K562 (cell line): ENCODE measurements at regions not wholly inside any gene's neighbourhood (a gene's known extent, or its start where the extent isn't known, plus 50 kb on each side); places are given as distances from the start of the nearest gene placed in this dataset.

Experiments used
- ATAC-seq: fragments of 200-7000 bp; cut with Tn5 transposase; 3 replicates; pipeline ENCODE4 v1.9.1; 2020; ENCODE audit warnings: moderate library complexity
- BruUV-seq: library from RNA; stranded (reverse); fragments of 400-500 nt; replicated peaks from 2 replicates; lab custom pipeline; 2021; lab: Mats Ljungman, UMichigan
- CTCF ChIA-PET: fragments of 300-600 bp; formaldehyde crosslinking; extraction: SDS; loops from one replicate; lab custom pipeline; 2021; ENCODE audit warnings: low intra/inter-chr PET ratio; lab: Yijun Ruan, JAX
- POLR2A ChIA-PET: fragments of 300-600, 350-650 bp; sonication (Branson Sonifier 250); formaldehyde crosslinking; extraction: SDS; loops from one replicate; lab custom pipeline; 2021; ENCODE audit warnings: antibody characterized with exemption, inconsistent platforms; lab: Yijun Ruan, JAX
- DNase-seq, 4 experiments: peaks; one replicate each; pipeline versions ENCODE4 v3.0.0 to v3.0.0-alpha.2; 2011 to 2018; ENCODE audit warnings: low spot score in 3 of 4, mixed read lengths in 3 of 4; ENCODE audit errors: extremely low read depth in 1 of 4
- FAIRE-seq: peaks from 2 replicates; lab custom pipeline; 2011; peaks lifted over from hg19 to GRCh38; lab: Jason Lieb, UNC
- H2AFZ ChIP-seq: 2 replicates; pipeline ENCODE4 v1.6.0; 2011; ENCODE audit warnings: low read depth, low read length, control low read depth, inconsistent platforms
- H3K27ac ChIP-seq: fragments of 200-600 bp; 3 replicates; pipeline ENCODE4 v1.8.0; 2011; ENCODE audit warnings: low read depth, mild to moderate bottlenecking, control low read depth, inconsistent platforms, low read length, moderate library complexity, mixed read lengths; ENCODE audit errors: extremely low read depth
- H3K27me3 ChIP-seq, 2 experiments: fragments of 300-600 bp in 1 of 2; 2 replicates in 1 of 2; 3 replicates in 1 of 2; pipeline versions ENCODE4 v1.6.0 to v1.8.0; 2011; ENCODE audit warnings: inconsistent platforms in 2 of 2, low read length in 2 of 2, mild to moderate bottlenecking in 1 of 2, mixed read lengths in 1 of 2, moderate library complexity in 1 of 2; ENCODE audit not compliant: control insufficient read depth in 2 of 2, insufficient read depth in 2 of 2
- H3K36me3 ChIP-seq: fragments of 300-600 bp; 3 replicates; pipeline ENCODE4 v1.8.0; 2011; ENCODE audit warnings: mild to moderate bottlenecking, low read length, inconsistent platforms; ENCODE audit not compliant: control insufficient read depth, insufficient read depth
- H3K4me1 ChIP-seq, 2 experiments: fragments of 200-600 bp in 1 of 2; replicated peaks in 1 of 2; 2 replicates in 1 of 2; 3 replicates in 1 of 2; pipeline versions ENCODE4 v1.5.1 to v1.8.0; 2011; ENCODE audit warnings: inconsistent platforms in 2 of 2, low read length in 2 of 2, mild to moderate bottlenecking in 1 of 2, mixed read lengths in 1 of 2, moderate library complexity in 1 of 2; ENCODE audit not compliant: control insufficient read depth in 2 of 2, insufficient read depth in 2 of 2
- H3K4me2 ChIP-seq: 2 replicates; pipeline ENCODE4 v1.6.1; 2011; ENCODE audit warnings: low read length, control low read depth, inconsistent platforms, mixed read lengths; ENCODE audit not compliant: insufficient read depth
- H3K4me3 ChIP-seq: fragments of 200-600 bp; sonication (generic), shearing (Covaris generic); 2 replicates; pipeline ENCODE4 v1.5.1; 2016; ENCODE audit warnings: control low read depth, inconsistent platforms
- H3K79me2 ChIP-seq: fragments of 200-600 bp; 3 replicates; pipeline ENCODE4 v1.8.0; 2011; ENCODE audit warnings: low read length, inconsistent platforms; ENCODE audit not compliant: control insufficient read depth, insufficient read depth
- H3K9ac ChIP-seq, 2 experiments: 2 replicates each; pipeline versions ENCODE4 v1.6.0 to v1.6.1; 2011; ENCODE audit warnings: low read depth in 2 of 2, low read length in 2 of 2, control low read depth in 1 of 2, inconsistent platforms in 1 of 2, mild to moderate bottlenecking in 1 of 2, mixed read lengths in 1 of 2; ENCODE audit not compliant: insufficient read depth in 1 of 2
- H3K9me1 ChIP-seq: one replicate; pipeline ENCODE4 v1.6.0; 2011; ENCODE audit warnings: inconsistent platforms, mild to moderate bottlenecking, low read length, moderate library complexity; ENCODE audit not compliant: control insufficient read depth, insufficient read depth
- H3K9me3 ChIP-seq: replicated peaks from 2 replicates; pipeline ENCODE4 v1.5.1; 2011; ENCODE audit warnings: low read depth, low read length, inconsistent platforms; ENCODE audit not compliant: control insufficient read depth, insufficient read depth
- H4K20me1 ChIP-seq: replicated peaks from 2 replicates; pipeline ENCODE4 v1.6.1; 2011; ENCODE audit warnings: low read length, inconsistent platforms, mixed read lengths; ENCODE audit not compliant: control insufficient read depth, insufficient read depth
- CBX5 ChIP-seq: IDR thresholded peaks from 2 replicates; pipeline ENCODE4 v1.6.1; 2014; ENCODE audit warnings: low read depth, borderline replicate concordance
- CREBBP ChIP-seq: IDR thresholded peaks from one replicate; pipeline ENCODE4 v1.6.1; 2012; ENCODE audit warnings: low read depth, mild to moderate bottlenecking, control low read depth, inconsistent platforms, low read length
- HCFC1 ChIP-seq: IDR thresholded peaks from 2 replicates; pipeline ENCODE4 v1.6.1; 2012; ENCODE audit warnings: low read depth, low read length, improper control_type of control experiment
- HDAC8 ChIP-seq: fragments of 450-650 bp; IDR thresholded peaks from 2 replicates; pipeline ENCODE4 v1.6.1; 2016; ENCODE audit warnings: mild to moderate bottlenecking, missing genetic modification characterization, moderate library complexity, missing compliant biosample characterization
- KDM4B ChIP-seq, 2 experiments: fragments of 450-650 bp in 1 of 2; sonication (generic) in 1 of 2; IDR thresholded peaks; 2 replicates each; pipeline ENCODE4 v1.6.1; 2016 to 2017; ENCODE audit warnings: borderline replicate concordance in 2 of 2, antibody characterized with exemption in 1 of 2, low read depth in 1 of 2, mild to moderate bottlenecking in 1 of 2
- MCM7 ChIP-seq, 2 experiments: fragments of 450-650 bp; IDR thresholded peaks; 2 replicates each; pipeline ENCODE4 v1.6.1; 2016 to 2018
- MLLT1 ChIP-seq, 2 experiments: fragments of 450-650 bp; IDR thresholded peaks; 2 replicates each; pipeline ENCODE4 v1.6.1; 2016
- MLX ChIP-seq, 2 experiments: fragments of 450-650 bp in 1 of 2; sonication (generic) in 1 of 2; formaldehyde crosslinking; conservative IDR thresholded peaks; 2 replicates each; pipeline versions ENCODE4 v1.4.0 to v1.8.1; 2020 to 2022; ENCODE audit warnings: mild to moderate bottlenecking in 1 of 2, missing genetic modification reagents in 1 of 2
- RUNX1 ChIP-seq: sonication (generic); IDR thresholded peaks from 2 replicates; pipeline ENCODE4 v1.6.1; 2016; ENCODE audit warnings: antibody characterized with exemption, low read depth
- ZNF239 ChIP-seq: fragments of 250-450 bp; sonication (Bioruptor Pico); IDR thresholded peaks from 2 replicates; pipeline ENCODE4 v1.4.0; 2020; ENCODE audit warnings: mild to moderate bottlenecking
- ZNF398 ChIP-seq: fragments of 250-450 bp; sonication (Bioruptor Pico); IDR thresholded peaks from 2 replicates; pipeline ENCODE4 v1.8.0; 2021; ENCODE audit warnings: moderate library complexity, mild to moderate bottlenecking, inconsistent platforms
- WGBS: fragments of 100-300 bp; shearing (Covaris generic); methylation state at CpG from one replicate; pipeline ENCODE4 v1.1.6; 2016; ENCODE audit warnings: low coverage, mixed read lengths; ENCODE audit not compliant: insufficient coverage; ENCODE audit errors: missing lambda C conversion rate; 5-methylcytosine and 5-hydroxymethylcytosine counted together
- in situ Hi-C: fragments of 300-500 bp; cut with MboI; formaldehyde crosslinking; loops from 4 replicates; pipeline ENCODE4 v1.15.0; 2018; ENCODE audit warnings: inconsistent platforms, mixed read lengths
- intact Hi-C: fragments of 100-400 bp; cut with micrococcal nuclease; formaldehyde crosslinking; loops from 2 replicates; pipeline ENCODE4 v1.14.2; 2022
- TF ChIP-seq, protein P1 (sequence below): sonication (generic); formaldehyde crosslinking; IDR thresholded peaks from 2 replicates; pipeline ENCODE4 v1.8.0; 2023; ENCODE audit warnings: mild to moderate bottlenecking, missing genetic modification reagents
- TF ChIP-seq, protein P2 (sequence below): fragments of 200-800 bp; sonication (Bioruptor generic); IDR thresholded peaks from 2 replicates; pipeline ENCODE4 v1.6.1; 2017; ENCODE audit warnings: missing genetic modification characterization, missing compliant biosample characterization

DNA sequence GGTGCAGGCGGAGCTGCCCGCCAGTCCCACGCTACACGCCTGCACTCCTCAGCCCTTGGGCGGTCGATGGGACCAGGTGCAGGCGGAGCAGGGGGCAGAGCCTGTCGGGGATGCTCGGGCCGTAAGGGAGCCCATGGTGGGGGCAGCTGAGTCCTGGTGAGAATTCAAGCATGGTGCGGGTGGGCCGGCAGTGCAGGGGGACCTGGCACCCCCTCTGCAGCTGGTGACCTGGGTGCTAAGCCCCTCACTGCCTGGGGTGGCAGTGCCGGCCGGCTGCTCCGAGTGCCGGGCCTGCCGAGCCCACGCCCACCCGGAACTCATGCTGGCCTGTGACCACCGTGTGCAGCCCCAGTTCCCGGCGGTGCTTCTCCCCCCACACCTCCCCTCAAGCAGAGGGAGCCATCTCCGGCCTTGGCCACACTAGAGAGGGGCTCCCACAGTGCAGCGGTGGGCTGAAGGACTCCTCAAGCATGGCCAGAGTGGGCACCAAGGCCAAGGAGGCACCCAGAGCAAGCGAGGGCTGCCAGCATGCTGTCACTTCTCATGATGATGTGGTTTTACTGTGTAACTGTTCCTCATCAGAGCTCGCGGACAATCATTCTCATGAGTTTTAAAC, 228.9 kb upstream of the CDH9 start:
- no peaks in the 10 kb centered on the region for H3K9me1 ChIP-seq
- H3K9ac ChIP-seq, result no peak overlapping the region
- ATAC-seq, result no peak
- BruUV-seq, result no TSS peak
- H2AFZ ChIP-seq, result no peak overlapping the region
- no peak overlapping the region for H3K27ac ChIP-seq
- H3K9me3 ChIP-seq, result 0 out of 2 replicates have a peak, but pooled peaks cover 4% of the 10 kb centered on the region
- in situ Hi-C loops (no loop called here), intact Hi-C loops (no loop called here)
- no peaks in the 10 kb centered on the region for H3K4me1 ChIP-seq
- H4K20me1 ChIP-seq, result no peaks in the 10 kb centered on the region
- no peak for FAIRE-seq
- 35% methylated on average over 26 of the region's 27 CpGs for WGBS
- no peaks in the 10 kb centered on the region for H3K36me3 ChIP-seq
- H3K79me2 ChIP-seq, result no peaks in the 10 kb centered on the region
- POLR2A ChIA-PET, result no interaction called here
- CTCF ChIA-PET, result no interaction called here
- no peaks in the 10 kb centered on the region for H3K27me3 ChIP-seq
- no peak overlapping the region for H3K4me2 ChIP-seq
- no peak overlapping the region for H3K4me3 ChIP-seq
- no peak for DNase-seq
- TF ChIP-seq HDAC8 (tag) (no peak), ZNF239 (CRISPR knock-in tag) (no peak), ZNF398 (no peak), MLLT1 (IDR thresholded peaks at IDR 0.05) (no peak), CREBBP (no peak), MCM7 (IDR thresholded peaks at IDR 0.05) (no peak), RUNX1 (no peak), HCFC1 (no peak), MLX (CRISPR knock-in tag; conservative IDR thresholded peaks at IDR 0.05) (no peak), KDM4B (IDR thresholded peaks at IDR 0.05; ENCODE audit: borderline replicate concordance in 2 of 2, low read depth in 1 of 2) (no peak), CBX5 (no peak)
- TF ChIP-seq, protein P1, sequence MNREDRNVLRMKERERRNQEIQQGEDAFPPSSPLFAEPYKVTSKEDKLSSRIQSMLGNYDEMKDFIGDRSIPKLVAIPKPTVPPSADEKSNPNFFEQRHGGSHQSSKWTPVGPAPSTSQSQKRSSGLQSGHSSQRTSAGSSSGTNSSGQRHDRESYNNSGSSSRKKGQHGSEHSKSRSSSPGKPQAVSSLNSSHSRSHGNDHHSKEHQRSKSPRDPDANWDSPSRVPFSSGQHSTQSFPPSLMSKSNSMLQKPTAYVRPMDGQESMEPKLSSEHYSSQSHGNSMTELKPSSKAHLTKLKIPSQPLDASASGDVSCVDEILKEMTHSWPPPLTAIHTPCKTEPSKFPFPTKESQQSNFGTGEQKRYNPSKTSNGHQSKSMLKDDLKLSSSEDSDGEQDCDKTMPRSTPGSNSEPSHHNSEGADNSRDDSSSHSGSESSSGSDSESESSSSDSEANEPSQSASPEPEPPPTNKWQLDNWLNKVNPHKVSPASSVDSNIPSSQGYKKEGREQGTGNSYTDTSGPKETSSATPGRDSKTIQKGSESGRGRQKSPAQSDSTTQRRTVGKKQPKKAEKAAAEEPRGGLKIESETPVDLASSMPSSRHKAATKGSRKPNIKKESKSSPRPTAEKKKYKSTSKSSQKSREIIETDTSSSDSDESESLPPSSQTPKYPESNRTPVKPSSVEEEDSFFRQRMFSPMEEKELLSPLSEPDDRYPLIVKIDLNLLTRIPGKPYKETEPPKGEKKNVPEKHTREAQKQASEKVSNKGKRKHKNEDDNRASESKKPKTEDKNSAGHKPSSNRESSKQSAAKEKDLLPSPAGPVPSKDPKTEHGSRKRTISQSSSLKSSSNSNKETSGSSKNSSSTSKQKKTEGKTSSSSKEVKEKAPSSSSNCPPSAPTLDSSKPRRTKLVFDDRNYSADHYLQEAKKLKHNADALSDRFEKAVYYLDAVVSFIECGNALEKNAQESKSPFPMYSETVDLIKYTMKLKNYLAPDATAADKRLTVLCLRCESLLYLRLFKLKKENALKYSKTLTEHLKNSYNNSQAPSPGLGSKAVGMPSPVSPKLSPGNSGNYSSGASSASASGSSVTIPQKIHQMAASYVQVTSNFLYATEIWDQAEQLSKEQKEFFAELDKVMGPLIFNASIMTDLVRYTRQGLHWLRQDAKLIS (CRISPR knock-in tag), result no peak
- TF ChIP-seq, protein P2, sequence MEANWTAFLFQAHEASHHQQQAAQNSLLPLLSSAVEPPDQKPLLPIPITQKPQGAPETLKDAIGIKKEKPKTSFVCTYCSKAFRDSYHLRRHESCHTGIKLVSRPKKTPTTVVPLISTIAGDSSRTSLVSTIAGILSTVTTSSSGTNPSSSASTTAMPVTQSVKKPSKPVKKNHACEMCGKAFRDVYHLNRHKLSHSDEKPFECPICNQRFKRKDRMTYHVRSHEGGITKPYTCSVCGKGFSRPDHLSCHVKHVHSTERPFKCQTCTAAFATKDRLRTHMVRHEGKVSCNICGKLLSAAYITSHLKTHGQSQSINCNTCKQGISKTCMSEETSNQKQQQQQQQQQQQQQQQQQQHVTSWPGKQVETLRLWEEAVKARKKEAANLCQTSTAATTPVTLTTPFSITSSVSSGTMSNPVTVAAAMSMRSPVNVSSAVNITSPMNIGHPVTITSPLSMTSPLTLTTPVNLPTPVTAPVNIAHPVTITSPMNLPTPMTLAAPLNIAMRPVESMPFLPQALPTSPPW (CRISPR knock-in tag), result no peak
